Endothelial cell (in vitro differentiated cells): ENCODE measurements at regions not wholly inside any gene's neighbourhood (a gene's known extent, or its start where the extent isn't known, plus 50 kb on each side); places are given as distances from the start of the nearest gene placed in this dataset.

Source experiments
- DNase-seq: peaks from one replicate; pipeline ENCODE4 v3.0.0; 2021; ENCODE audit warnings: low spot score
- H3K27ac Mint-ChIP-seq: one replicate; pipeline ENCODE4 v1.8.0; 2021; ENCODE audit warnings: mixed read lengths, inconsistent platforms; ENCODE audit not compliant: unreplicated experiment
- H3K27me3 Mint-ChIP-seq: one replicate; pipeline ENCODE4 v1.8.0; 2021; ENCODE audit warnings: mild to moderate bottlenecking, moderate library complexity, mixed read lengths, inconsistent platforms; ENCODE audit not compliant: unreplicated experiment
- H3K36me3 Mint-ChIP-seq: one replicate; pipeline ENCODE4 v1.8.0; 2021; ENCODE audit warnings: mild to moderate bottlenecking, low read depth, mixed read lengths, inconsistent platforms; ENCODE audit not compliant: unreplicated experiment
- H3K4me1 Mint-ChIP-seq: one replicate; pipeline ENCODE4 v1.8.0; 2021; ENCODE audit warnings: mild to moderate bottlenecking, mixed read lengths, inconsistent platforms; ENCODE audit not compliant: unreplicated experiment
- H3K4me3 Mint-ChIP-seq: one replicate; pipeline ENCODE4 v1.8.0; 2021; ENCODE audit warnings: mild to moderate bottlenecking, mixed read lengths, inconsistent platforms; ENCODE audit not compliant: unreplicated experiment
- H3K9me3 Mint-ChIP-seq: one replicate; pipeline ENCODE4 v1.8.0; 2021; ENCODE audit warnings: mixed read lengths, inconsistent platforms; ENCODE audit not compliant: unreplicated experiment
- TF ChIP-seq, protein P1 (sequence below): fragments of 200-600 bp; sonication (generic); IDR thresholded peaks from one replicate; pipeline ENCODE4 v1.5.0; 2021; ENCODE audit warnings: antibody characterized with exemption; ENCODE audit not compliant: unreplicated experiment

GRCh38 chr21:38142224-38142623, 114.6 kb upstream of the KCNJ15 start:
- TF ChIP-seq, protein P1, sequence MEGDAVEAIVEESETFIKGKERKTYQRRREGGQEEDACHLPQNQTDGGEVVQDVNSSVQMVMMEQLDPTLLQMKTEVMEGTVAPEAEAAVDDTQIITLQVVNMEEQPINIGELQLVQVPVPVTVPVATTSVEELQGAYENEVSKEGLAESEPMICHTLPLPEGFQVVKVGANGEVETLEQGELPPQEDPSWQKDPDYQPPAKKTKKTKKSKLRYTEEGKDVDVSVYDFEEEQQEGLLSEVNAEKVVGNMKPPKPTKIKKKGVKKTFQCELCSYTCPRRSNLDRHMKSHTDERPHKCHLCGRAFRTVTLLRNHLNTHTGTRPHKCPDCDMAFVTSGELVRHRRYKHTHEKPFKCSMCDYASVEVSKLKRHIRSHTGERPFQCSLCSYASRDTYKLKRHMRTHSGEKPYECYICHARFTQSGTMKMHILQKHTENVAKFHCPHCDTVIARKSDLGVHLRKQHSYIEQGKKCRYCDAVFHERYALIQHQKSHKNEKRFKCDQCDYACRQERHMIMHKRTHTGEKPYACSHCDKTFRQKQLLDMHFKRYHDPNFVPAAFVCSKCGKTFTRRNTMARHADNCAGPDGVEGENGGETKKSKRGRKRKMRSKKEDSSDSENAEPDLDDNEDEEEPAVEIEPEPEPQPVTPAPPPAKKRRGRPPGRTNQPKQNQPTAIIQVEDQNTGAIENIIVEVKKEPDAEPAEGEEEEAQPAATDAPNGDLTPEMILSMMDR, result no peak
- H3K27ac Mint-ChIP-seq, result no peak overlapping the region
- H3K9me3 Mint-ChIP-seq, result no peaks in the 10 kb centered on the region
- no peak for DNase-seq
- H3K27me3 Mint-ChIP-seq, result peaks cover 4% of the 10 kb centered on the region
- H3K36me3 Mint-ChIP-seq, result no peaks in the 10 kb centered on the region
- no peak overlapping the region for H3K4me3 Mint-ChIP-seq
- no peaks in the 10 kb centered on the region for H3K4me1 Mint-ChIP-seq

DNA sequence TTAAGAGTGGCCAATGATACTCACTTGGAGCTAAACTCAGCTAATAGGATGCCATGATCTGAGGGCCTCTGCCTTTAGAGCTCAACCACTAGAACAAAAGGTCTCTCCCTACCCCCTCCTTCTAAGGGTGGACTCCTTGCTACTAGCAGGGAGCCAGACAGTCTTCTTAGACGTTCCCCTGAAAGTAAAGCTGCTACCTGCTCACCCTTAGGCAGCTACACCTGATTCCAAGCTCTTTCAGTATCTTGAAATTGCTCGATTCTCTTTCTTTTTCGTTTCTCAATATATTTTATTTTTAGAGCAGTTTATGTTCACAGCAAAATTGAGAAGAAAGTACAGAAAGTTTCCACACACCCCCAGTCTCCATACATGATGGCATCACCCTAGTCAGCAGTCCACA, 112.6 kb upstream of the KCNJ15 start:
- Mint-ChIP-seq H3K4me3 (no peak overlapping the region), H3K27ac (no peak overlapping the region), H3K4me1 (peaks cover 10% of the 10 kb centered on the region), H3K36me3 (no peaks in the 10 kb centered on the region), H3K9me3 (no peaks in the 10 kb centered on the region), H3K27me3 (peaks cover 1% of the 10 kb centered on the region)
- DNase-seq, result no peak
- TF ChIP-seq, protein P1, result no peak

DNA sequence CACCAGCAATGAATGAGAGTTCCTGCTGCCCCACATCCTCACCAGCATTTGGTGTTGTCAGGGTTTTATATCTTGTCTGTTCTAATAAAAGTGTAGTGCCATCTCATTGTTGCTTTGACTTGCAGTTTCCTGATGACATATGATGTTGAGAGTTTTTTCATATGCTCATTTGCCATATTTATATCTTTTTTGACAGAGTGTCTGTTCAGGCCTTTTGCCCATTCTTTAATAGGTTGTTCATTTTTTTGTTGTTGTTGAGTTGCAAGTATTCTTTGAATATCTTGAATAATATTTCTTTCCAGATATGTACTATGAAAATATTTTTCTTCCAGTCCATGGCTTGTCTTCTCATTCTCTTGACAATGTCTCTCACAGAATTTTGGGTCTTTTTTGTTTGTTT, 111.7 kb upstream of the KCNJ15 start:
- H3K4me3 Mint-ChIP-seq, result no peak overlapping the region
- TF ChIP-seq, protein P1, result no peak
- H3K4me1 Mint-ChIP-seq, result peaks cover 10% of the 10 kb centered on the region
- DNase-seq, result no peak
- H3K27me3 Mint-ChIP-seq, result peaks cover 1% of the 10 kb centered on the region
- no peaks in the 10 kb centered on the region for H3K36me3 Mint-ChIP-seq
- no peaks in the 10 kb centered on the region for H3K9me3 Mint-ChIP-seq
- no peak overlapping the region for H3K27ac Mint-ChIP-seq

DNA sequence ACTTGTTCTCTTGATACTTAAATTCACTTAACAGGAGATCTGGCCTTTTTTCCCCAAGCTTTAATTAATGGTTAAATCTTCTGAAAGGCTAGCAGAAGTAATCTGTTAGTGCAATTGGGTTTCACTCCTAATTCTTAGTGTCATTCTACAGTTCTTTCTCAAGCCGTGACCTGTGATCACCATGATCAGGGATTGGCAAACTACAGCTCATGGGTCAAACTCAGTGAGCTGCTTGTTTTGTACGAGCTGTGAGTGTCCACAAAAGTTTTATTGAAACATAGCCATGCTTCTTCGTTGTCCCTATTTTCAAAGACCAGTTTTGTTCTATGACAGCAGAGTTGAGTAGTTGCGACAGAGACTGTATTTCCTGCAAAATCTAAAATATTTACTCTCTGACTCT, 109.4 kb upstream of the KCNJ15 start:
- Mint-ChIP-seq H3K27me3 (peaks cover 2% of the 10 kb centered on the region), H3K9me3 (no peaks in the 10 kb centered on the region), H3K27ac (no peak overlapping the region), H3K4me3 (no peak overlapping the region), H3K4me1 (peaks cover 15% of the 10 kb centered on the region), H3K36me3 (no peaks in the 10 kb centered on the region)
- TF ChIP-seq, protein P1, result no peak
- no peak for DNase-seq

DNA sequence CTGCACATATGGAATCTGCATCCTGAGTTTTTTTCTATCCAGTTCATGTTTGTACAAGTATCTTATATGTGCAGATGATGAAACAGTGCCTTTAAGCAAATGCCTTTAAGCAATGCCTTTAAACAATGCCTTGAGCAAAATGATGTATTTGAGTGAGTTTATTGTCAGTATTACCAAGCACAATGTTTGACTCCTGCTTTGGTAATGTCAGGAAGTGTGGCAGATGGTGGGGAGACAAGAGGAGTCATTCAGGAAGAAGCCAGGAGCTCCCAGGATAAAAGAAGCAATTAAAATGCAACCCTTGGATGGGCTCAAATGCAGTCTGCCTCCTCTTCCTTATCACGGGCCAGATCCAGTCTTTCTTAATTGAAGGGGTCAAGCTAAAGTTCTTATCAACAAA, 108.7 kb upstream of the KCNJ15 start:
- Mint-ChIP-seq H3K9me3 (no peaks in the 10 kb centered on the region), H3K27ac (no peak overlapping the region), H3K4me3 (no peak overlapping the region), H3K27me3 (peaks cover 2% of the 10 kb centered on the region), H3K36me3 (no peaks in the 10 kb centered on the region), H3K4me1 (peaks cover 17% of the 10 kb centered on the region)
- DNase-seq, result no peak
- TF ChIP-seq, protein P1, result no peak
